HL-60 (cell line): ENCODE measurements at regions not wholly inside any gene's neighbourhood (a gene's known extent, or its start where the extent isn't known, plus 50 kb on each side); places are given as distances from the start of the nearest gene placed in this dataset.

ENCODE experiments used
- DNase-seq, 2 experiments: peaks; one replicate each; pipeline ENCODE4 v3.0.0-alpha.2; 2010 to 2020; ENCODE audit warnings: low read depth in 1 of 2, low spot score in 1 of 2
- H3K27ac ChIP-seq: fragments of 250-450 bp; sonication (Bioruptor Pico); replicated peaks from 2 replicates; pipeline ENCODE4 v1.5.1; 2020; ENCODE audit warnings: mild to moderate bottlenecking, moderate library complexity
- H3K27me3 ChIP-seq: fragments of 250-450 bp; sonication (Bioruptor Pico); 2 replicates; pipeline ENCODE4 v1.5.1; 2021; ENCODE audit warnings: mild to moderate bottlenecking, moderate library complexity; ENCODE audit not compliant: insufficient read depth, poor library complexity, severe bottlenecking
- H3K4me3 ChIP-seq: replicated peaks from 2 replicates; pipeline ENCODE4 v1.5.1; 2011; ENCODE audit warnings: mild to moderate bottlenecking, control low read depth, low read length; ENCODE audit not compliant: insufficient read depth
- GABPA ChIP-seq: IDR thresholded peaks from 2 replicates; pipeline ENCODE4 v1.6.1; 2012; ENCODE audit warnings: low read depth
- POLR2AphosphoS5 ChIP-seq: IDR thresholded peaks from 2 replicates; pipeline ENCODE4 v1.6.1; 2012; ENCODE audit warnings: low read depth
- SPI1 ChIP-seq: IDR thresholded peaks from 2 replicates; pipeline ENCODE4 v1.6.1; 2012; ENCODE audit warnings: low read depth, mild to moderate bottlenecking, borderline replicate concordance
- TF ChIP-seq, protein P1 (sequence below): IDR thresholded peaks from one replicate; pipeline ENCODE4 v1.5.1; 2011; ENCODE audit warnings: low read length, control low read depth, inconsistent platforms; ENCODE audit not compliant: insufficient read depth
- TF ChIP-seq, protein P2 (sequence below): IDR thresholded peaks from 2 replicates; pipeline ENCODE4 v1.6.1; 2012; ENCODE audit warnings: low read depth; ENCODE audit not compliant: insufficient replicate concordance

DNA sequence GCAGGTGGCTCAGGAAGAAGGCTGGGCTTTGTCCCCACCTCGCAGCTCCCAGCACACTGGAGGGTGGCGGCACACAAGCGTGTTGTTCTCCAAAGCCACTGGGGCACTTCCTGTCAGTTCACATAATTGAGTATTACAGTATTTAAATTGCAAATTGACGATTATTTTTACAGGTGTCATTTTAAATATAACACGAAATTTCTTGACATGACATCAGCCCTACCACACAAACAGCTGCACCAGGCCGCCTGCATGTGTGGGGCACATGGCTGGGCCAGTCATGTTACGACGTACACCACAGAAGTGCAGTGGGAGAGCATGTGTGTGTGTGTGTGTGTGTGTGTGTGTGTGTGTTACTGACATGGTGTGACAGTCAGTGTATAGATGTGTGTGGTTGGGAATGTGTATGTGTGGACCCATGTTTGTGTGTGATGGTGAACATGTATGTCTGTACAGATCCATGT lies 155.6 kb downstream of the TTC32 start:
- TF ChIP-seq SPI1: no peak
- no peak for TF ChIP-seq POLR2AphosphoS5
- TF ChIP-seq GABPA: no peak
- TF ChIP-seq, protein P1, sequence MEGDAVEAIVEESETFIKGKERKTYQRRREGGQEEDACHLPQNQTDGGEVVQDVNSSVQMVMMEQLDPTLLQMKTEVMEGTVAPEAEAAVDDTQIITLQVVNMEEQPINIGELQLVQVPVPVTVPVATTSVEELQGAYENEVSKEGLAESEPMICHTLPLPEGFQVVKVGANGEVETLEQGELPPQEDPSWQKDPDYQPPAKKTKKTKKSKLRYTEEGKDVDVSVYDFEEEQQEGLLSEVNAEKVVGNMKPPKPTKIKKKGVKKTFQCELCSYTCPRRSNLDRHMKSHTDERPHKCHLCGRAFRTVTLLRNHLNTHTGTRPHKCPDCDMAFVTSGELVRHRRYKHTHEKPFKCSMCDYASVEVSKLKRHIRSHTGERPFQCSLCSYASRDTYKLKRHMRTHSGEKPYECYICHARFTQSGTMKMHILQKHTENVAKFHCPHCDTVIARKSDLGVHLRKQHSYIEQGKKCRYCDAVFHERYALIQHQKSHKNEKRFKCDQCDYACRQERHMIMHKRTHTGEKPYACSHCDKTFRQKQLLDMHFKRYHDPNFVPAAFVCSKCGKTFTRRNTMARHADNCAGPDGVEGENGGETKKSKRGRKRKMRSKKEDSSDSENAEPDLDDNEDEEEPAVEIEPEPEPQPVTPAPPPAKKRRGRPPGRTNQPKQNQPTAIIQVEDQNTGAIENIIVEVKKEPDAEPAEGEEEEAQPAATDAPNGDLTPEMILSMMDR: no peak
- TF ChIP-seq, protein P2, sequence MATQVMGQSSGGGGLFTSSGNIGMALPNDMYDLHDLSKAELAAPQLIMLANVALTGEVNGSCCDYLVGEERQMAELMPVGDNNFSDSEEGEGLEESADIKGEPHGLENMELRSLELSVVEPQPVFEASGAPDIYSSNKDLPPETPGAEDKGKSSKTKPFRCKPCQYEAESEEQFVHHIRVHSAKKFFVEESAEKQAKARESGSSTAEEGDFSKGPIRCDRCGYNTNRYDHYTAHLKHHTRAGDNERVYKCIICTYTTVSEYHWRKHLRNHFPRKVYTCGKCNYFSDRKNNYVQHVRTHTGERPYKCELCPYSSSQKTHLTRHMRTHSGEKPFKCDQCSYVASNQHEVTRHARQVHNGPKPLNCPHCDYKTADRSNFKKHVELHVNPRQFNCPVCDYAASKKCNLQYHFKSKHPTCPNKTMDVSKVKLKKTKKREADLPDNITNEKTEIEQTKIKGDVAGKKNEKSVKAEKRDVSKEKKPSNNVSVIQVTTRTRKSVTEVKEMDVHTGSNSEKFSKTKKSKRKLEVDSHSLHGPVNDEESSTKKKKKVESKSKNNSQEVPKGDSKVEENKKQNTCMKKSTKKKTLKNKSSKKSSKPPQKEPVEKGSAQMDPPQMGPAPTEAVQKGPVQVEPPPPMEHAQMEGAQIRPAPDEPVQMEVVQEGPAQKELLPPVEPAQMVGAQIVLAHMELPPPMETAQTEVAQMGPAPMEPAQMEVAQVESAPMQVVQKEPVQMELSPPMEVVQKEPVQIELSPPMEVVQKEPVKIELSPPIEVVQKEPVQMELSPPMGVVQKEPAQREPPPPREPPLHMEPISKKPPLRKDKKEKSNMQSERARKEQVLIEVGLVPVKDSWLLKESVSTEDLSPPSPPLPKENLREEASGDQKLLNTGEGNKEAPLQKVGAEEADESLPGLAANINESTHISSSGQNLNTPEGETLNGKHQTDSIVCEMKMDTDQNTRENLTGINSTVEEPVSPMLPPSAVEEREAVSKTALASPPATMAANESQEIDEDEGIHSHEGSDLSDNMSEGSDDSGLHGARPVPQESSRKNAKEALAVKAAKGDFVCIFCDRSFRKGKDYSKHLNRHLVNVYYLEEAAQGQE: no peak
- no peak overlapping the region for H3K4me3 ChIP-seq
- DNase-seq: no peak
- no peak overlapping the region for H3K27ac ChIP-seq
- no peaks in the 10 kb centered on the region for H3K27me3 ChIP-seq

DNA sequence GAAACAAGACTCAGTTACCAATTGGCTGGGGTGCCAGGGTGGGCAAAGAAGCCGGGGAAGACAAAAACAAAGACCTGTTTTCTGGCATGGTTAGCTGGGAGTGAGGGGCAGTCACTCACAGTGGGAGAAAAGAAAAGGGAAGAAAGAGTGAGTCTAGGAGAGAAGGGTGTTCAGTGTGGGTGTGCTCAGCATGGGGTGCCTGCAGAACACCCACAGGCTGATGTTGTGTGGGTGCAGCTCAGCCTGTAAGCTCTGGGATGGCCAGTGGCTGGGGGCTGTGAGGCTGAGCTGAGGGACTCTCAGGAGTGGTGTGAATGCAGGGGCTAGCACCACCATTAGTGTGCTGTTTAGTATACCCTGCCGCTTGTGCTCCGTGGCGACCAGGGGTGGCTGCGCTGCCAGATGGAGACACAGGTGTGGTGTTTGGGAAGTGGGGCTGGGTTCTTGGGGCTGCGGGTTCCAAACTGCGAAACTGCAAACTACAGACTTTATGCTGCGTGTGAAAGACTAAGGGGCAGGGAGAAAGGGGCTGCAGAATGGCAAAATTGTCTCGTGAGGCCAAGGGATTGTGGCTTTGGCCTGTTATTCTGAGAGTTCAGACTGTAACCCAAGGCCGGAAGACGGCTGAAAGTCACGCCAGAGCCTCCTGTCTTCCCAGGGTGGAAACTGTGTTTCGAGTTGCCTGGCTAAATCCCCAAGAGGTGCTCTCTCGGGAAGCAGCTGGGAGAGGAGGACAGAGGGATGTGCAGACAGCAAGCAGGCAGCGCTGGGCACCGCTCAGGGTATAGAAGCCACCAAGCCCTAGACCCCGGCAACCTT lies 156.3 kb downstream of the TTC32 start:
- H3K27me3 ChIP-seq: no peaks in the 10 kb centered on the region
- H3K27ac ChIP-seq: no peak overlapping the region
- H3K4me3 ChIP-seq: no peak overlapping the region
- TF ChIP-seq, protein P2: no peak
- TF ChIP-seq, protein P1: no peak
- TF ChIP-seq POLR2AphosphoS5: no peak
- TF ChIP-seq GABPA: no peak
- TF ChIP-seq SPI1: no peak
- DNase-seq: no peak

DNA sequence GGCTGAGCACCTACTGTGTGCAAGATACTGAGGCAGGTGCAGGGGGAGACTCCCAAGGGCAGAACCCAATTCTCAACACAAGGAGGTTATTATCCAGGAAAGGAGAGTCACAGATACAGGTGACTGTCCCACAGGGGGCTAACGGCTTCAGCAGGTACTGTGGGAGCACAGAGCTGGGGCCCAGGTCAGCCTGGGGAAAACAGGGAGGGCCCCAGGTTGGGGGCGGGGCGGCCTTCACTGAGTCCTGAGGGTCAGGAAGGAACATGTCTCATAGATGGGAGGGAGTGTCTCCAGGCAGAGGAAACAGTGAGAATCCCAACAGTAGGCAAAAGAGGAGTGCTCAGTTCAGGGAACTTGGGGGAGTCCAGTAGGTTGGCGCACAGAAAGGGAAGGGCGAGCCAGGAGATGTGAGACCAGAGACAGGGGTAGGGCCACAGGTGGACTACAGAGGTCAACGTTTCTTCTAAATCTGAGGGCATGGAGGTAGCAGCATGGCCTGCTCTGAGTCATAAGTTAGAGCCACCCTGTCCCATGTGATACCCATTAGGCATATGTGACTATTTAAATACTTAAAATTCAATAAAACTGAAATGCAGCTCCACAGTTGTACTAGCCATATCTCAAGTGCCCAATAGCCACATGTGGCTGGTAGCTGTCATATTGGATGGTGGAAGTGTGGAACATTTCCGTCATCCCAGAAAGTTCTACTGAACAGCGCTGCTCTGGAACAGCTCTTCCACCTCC lies 157.2 kb downstream of the TTC32 start:
- Histone ChIP-seq H3K27ac (no peak overlapping the region), H3K4me3 (no peak overlapping the region), H3K27me3 (no peaks in the 10 kb centered on the region)
- no peak for DNase-seq
- TF ChIP-seq, protein P1: no peak
- TF ChIP-seq GABPA (no peak), SPI1 (no peak), POLR2AphosphoS5 (no peak)
- TF ChIP-seq, protein P2: no peak
